ENCODE measurements at regions not wholly inside any gene's neighbourhood (a gene's known extent, or its start where the extent isn't known, plus 50 kb on each side); places are given as distances from the start of the nearest gene placed in this dataset.
"Not testable (repeated sequence)": the region's sequence is repeated elsewhere in the genome, so short reads cannot be mapped to it uniquely, and the experiment has no call there.

DNA sequence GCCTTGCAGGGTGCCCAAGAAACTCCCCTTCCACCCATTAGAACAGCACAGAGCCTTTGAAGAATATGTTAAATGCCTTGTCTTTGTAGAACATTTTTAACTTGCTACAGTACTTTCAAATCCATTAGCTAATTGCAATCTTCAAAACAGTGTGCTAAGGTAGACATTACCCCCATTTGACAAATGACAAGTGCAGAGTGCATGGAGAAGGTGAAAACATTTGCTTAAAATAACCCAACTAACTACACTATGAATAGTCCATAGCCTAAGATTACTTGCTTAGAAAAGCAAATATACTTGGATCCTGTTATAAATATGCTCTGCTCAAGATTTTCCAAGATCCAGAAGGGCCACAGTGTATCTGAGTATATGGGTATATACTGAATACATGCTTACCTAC lies 87.0 kb upstream of the G2E3 start:
- no peak for DNase-seq (ENCODE audit: low read depth in 2 of 3, low spot score in 2 of 3)

DNA sequence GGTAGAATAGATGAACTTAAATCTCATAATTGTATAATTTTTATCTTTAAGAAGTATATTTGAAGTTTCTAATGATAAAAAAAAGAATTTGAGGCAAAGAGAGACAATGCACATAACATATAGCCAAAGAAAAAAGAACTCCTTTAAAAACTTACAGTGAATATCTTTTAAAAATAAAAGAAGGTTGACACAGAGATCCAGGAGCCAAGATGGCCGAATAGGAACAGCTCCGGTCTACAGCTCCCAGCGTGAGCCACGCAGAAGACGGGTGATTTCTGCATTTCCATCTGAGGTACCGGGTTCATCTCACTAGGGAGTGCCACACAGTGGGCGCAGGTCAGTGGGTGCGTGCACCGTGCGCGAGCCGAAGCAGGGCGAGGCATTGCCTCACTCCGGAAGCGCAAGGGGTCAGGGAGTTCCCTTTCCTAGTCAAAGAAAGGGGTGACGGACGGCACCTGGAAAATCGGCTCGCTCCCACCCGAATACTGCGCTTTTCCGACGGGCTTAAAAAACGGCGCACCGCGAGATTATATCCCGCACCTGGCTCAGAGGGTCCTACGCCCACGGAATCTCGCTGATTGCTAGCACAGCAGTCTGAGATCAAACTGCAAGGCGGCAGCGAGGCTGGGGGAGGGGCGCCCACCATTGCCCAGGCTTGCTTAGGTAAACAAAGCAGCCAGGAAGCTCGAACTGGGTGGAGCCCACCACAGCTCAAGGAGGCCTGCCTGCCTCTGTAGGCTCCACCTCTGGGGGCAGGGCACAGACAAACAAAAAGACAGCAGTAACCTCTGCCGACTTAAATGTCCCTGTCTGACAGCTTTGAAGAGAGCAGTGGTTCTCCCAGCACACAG lies 84.9 kb upstream of the G2E3 start:
- not testable (repeated sequence) for DNase-seq (ENCODE audit: low read depth in 2 of 3, low spot score in 2 of 3)

DNA sequence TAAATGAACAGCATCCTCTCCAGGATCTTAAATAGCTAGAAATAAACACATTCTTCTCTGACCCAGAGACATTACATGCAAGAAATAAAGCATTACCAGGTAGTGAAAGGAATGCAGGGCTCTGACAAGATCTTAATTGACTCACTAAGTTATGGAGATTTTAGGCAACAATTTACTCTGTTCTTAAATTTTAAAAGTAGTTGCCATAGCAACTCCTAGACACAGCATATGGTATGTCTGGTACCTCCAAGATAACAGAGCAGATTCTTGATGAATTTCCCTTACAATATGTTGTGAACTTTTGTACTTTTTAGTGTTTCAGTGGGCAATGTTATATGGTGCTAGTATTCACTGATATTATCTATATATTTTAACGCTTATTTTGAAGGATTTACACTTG lies 76.7 kb upstream of the G2E3 start:
- DNase-seq (ENCODE audit: low read depth in 2 of 3, low spot score in 2 of 3): no peak

DNA sequence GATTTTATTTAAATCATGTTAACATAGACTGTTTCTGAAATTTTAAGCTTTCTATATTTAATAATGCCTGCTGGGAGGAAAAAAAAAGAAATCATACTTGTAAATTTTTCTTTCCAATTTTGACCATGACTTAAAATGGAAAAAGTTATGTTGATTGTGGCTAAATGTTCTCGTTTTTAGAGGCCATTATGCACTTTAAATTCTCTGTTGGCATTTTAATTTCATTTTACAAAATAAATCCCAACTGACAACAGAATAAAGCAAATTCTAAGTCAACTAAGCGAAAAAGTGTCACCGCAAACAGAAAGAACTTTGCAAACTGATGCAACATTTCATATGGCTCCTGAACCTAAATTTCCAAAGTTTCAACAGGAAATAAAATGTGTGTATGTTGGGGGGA lies 74.8 kb upstream of the G2E3 start:
- no peak for DNase-seq (ENCODE audit: low read depth in 2 of 3, low spot score in 2 of 3)

DNA sequence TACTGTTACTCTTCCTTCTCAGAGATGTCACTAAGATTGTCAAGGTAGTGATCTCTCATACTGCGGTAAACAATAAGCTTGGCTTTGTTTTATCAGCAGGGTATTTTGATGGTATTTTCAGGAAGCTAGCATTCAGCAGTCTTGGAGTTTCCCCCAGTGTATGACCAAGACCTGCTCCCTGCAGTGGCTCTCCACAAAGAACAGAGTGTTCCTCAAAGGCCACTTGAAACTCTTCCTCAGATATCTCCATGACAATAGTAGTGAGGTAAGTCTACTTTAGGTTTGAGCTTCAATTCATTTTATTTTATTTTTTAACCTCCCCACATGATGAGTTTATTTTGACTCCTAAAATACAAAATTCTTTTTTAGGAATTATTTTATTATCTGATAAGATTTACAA lies 74.0 kb upstream of the G2E3 start:
- DNase-seq (ENCODE audit: low read depth in 2 of 3, low spot score in 2 of 3): no peak

DNA sequence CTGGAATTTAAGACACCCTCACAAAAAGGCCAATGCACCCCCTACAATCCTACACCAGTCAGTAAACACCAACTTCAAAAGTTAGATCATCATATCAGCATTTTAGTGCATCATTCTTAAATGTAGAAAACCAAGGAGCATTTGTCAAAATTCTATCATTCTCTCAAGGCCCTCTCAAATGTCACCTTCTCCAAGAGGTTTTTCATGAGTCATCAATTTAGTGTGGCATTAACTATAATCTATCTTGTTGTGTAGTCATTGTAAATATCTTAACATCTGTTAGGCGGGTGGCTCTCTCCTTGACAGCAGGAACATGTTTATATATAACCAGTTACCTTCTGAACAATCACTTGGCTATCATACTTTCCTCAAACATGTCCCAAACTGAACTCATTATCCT lies 62.1 kb upstream of the G2E3 start:
- no peak for DNase-seq (ENCODE audit: low read depth in 2 of 3, low spot score in 2 of 3)

DNA sequence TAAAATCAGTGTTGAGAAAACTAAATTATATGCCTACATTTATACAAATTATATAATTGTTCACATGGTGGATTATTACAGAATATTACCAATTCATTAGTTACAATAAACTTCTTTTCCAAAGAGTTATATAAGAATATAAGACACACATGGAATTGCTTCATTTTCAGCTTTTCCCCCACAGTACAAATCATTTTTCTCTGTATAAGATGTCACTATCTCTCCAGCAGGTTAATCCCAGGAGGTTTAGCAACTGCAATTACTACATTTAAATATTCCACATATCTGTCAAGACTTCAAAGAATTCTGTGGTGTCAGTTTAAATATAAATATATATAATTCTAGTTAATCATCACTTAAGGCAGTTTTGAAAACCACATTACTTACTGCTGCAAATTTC lies 59.6 kb upstream of the G2E3 start:
- no peak for DNase-seq (ENCODE audit: low read depth in 2 of 3, low spot score in 2 of 3)

DNA sequence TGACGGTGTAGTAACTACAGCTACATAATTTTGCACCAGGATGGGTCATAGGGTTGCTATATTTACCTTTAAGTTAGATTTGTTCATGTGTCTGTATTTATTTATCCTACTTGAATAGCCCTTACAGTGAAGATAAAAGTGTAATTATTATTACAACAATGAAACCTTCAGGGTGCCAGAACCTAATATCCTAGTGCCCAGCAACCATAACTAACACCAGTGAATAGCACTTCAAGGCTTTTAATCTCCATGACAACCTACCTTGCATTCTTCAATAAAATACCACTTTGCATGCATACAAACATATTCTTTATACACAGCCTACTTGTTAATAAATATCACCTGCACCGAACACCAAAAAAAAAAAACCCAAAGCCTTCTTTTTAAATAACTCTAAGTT lies 58.7 kb upstream of the G2E3 start:
- no peak for DNase-seq (ENCODE audit: low read depth in 2 of 3, low spot score in 2 of 3)

DNA sequence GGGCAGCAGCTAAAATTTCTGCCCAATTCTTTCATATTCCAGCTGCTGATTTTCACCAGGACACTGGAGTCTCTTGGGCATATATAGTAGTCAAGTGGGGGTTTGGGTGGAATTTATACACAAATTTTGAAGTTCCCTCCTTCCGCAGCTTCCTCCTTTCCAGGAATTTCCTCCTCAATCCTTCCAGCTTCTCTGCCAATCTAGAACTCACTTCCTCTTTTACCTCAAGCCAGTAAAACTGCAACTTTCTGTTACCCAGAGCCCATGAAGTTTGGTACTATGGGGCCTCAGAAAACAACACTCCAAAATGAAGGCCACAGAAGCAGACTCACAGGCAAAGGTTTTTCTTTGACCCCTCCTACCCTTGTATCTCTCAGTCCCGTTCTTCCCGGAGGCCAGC lies 51.7 kb upstream of the G2E3 start:
- no peak for DNase-seq (ENCODE audit: low read depth in 2 of 3, low spot score in 2 of 3)
